ENCODE measurements at regions not wholly inside any gene's neighbourhood (a gene's known extent, or its start where the extent isn't known, plus 50 kb on each side); places are given as distances from the start of the nearest gene placed in this dataset.
A peak's percentile ranks its signal among the peaks of the same experiment; 100 is the strongest.

GRCh38 chr15:25501828-25502446, 63.1 kb upstream of the UBE3A start:
- peak; percentile 80 for TF ChIP-seq CTCF (conservative IDR thresholded peaks at IDR 0.05; ENCODE audit: low read length)
- no peak for TF ChIP-seq EZH2phosphoT487 (IDR thresholded peaks at IDR 0.05; ENCODE audit: borderline replicate concordance, low read depth, low read length)
- Histone ChIP-seq H3K4me1 (ENCODE audit: insufficient read depth, low read length, poor library complexity, severe bottlenecking) (no peaks in the 10 kb centered on the region), H3K9me3 (ENCODE audit: low read length) (no peaks in the 10 kb centered on the region), H4K20me1 (ENCODE audit: insufficient read depth, low read length) (no peaks in the 10 kb centered on the region), H3K9me2 (ENCODE audit: insufficient read depth, low read length) (no peaks in the 10 kb centered on the region), H3K4me2 (ENCODE audit: low read length) (no peak overlapping the region), H3K27ac (ENCODE audit: low read depth, low read length, poor library complexity, severe bottlenecking) (no peak overlapping the region), H3K79me2 (ENCODE audit: insufficient read depth, low read depth, low read length) (no peaks in the 10 kb centered on the region), H3K4me3 (ENCODE audit: low read depth, low read length, poor library complexity, severe bottlenecking) (no peak overlapping the region), H2AFZ (ENCODE audit: low read length) (no peak overlapping the region), H3K36me3 (ENCODE audit: insufficient read depth, low read length) (no peaks in the 10 kb centered on the region)
- intact Hi-C loops (cut with micrococcal nuclease; ENCODE audit: unreplicated experiment): loop anchor here (2.0 to 10.0 kb wide), 5 partner anchors 203 to 1860 kb away; partner anchors contain the start of gene GABRA5
- ChIA-PET CTCF (ENCODE audit: unreplicated experiment) (interaction anchor here (0.5 kb wide), 1 partner anchor 30 kb away, joined by 3 read pairs; no protein-coding TSS in a partner anchor), POLR2A (interaction anchor here (0.6 to 1.0 kb wide), 3 partner anchors 33 to 911 kb away, joined by 3 to 4 read pairs (median 3); no protein-coding TSS in a partner anchor)
- no TSS peak for BruUV-seq (replicated peaks)
- DNase-seq (ENCODE audit: low spot score): peak; percentile 58

- TF ChIP-seq CTCF (conservative IDR thresholded peaks at IDR 0.05; ENCODE audit: low read length): no peak
- no peak for TF ChIP-seq EZH2phosphoT487 (IDR thresholded peaks at IDR 0.05; ENCODE audit: borderline replicate concordance, low read depth, low read length)
- intact Hi-C loops (cut with micrococcal nuclease; ENCODE audit: unreplicated experiment): no loop called here
- Histone ChIP-seq H3K4me1 (ENCODE audit: insufficient read depth, low read length, poor library complexity, severe bottlenecking) (no peaks in the 10 kb centered on the region), H3K79me2 (ENCODE audit: insufficient read depth, low read depth, low read length) (no peaks in the 10 kb centered on the region), H3K4me3 (ENCODE audit: low read depth, low read length, poor library complexity, severe bottlenecking) (no peak overlapping the region), H3K9me3 (ENCODE audit: low read length) (no peaks in the 10 kb centered on the region), H3K4me2 (ENCODE audit: low read length) (no peak overlapping the region), H2AFZ (ENCODE audit: low read length) (no peak overlapping the region), H3K36me3 (ENCODE audit: insufficient read depth, low read length) (no peaks in the 10 kb centered on the region), H4K20me1 (ENCODE audit: insufficient read depth, low read length) (no peaks in the 10 kb centered on the region), H3K9me2 (ENCODE audit: insufficient read depth, low read length) (no peaks in the 10 kb centered on the region), H3K27ac (ENCODE audit: low read depth, low read length, poor library complexity, severe bottlenecking) (no peak overlapping the region)
- no TSS peak for BruUV-seq (replicated peaks)
- ChIA-PET CTCF (ENCODE audit: unreplicated experiment) (no interaction called here), POLR2A (no interaction called here)
- no peak for DNase-seq (ENCODE audit: low spot score)
Observed at GRCh38 chr15:25498835-25499234, 60.0 kb upstream of the UBE3A start.

GRCh38 chr15:25497934-25498333, 59.1 kb upstream of the UBE3A start:
- Histone ChIP-seq H3K4me3 (ENCODE audit: low read depth, low read length, poor library complexity, severe bottlenecking) (no peak overlapping the region), H3K79me2 (ENCODE audit: insufficient read depth, low read depth, low read length) (no peaks in the 10 kb centered on the region), H3K9me2 (ENCODE audit: insufficient read depth, low read length) (no peaks in the 10 kb centered on the region), H4K20me1 (ENCODE audit: insufficient read depth, low read length) (no peaks in the 10 kb centered on the region), H3K27ac (ENCODE audit: low read depth, low read length, poor library complexity, severe bottlenecking) (no peak overlapping the region), H3K36me3 (ENCODE audit: insufficient read depth, low read length) (no peaks in the 10 kb centered on the region), H3K4me2 (ENCODE audit: low read length) (no peak overlapping the region), H3K9me3 (ENCODE audit: low read length) (no peaks in the 10 kb centered on the region), H3K4me1 (ENCODE audit: insufficient read depth, low read length, poor library complexity, severe bottlenecking) (no peaks in the 10 kb centered on the region), H2AFZ (ENCODE audit: low read length) (no peak overlapping the region)
- intact Hi-C loops (cut with micrococcal nuclease; ENCODE audit: unreplicated experiment): no loop called here
- ChIA-PET CTCF (ENCODE audit: unreplicated experiment) (no interaction called here), POLR2A (interaction anchor here (0.6 kb wide), 1 partner anchor 1410 kb away, joined by 5 read pairs; no protein-coding TSS in a partner anchor)
- no TSS peak for BruUV-seq (replicated peaks)
- TF ChIP-seq CTCF (conservative IDR thresholded peaks at IDR 0.05; ENCODE audit: low read length): no peak
- TF ChIP-seq EZH2phosphoT487 (IDR thresholded peaks at IDR 0.05; ENCODE audit: borderline replicate concordance, low read depth, low read length): no peak
- no peak for DNase-seq (ENCODE audit: low spot score)

All from OCI-LY7 (cell line).